Nephron progenitor cell (in vitro differentiated cells): ENCODE measurements at regions not wholly inside any gene's neighbourhood (a gene's known extent, or its start where the extent isn't known, plus 50 kb on each side); places are given as distances from the start of the nearest gene placed in this dataset.
A peak's percentile ranks its signal among the peaks of the same experiment; 100 is the strongest.

ENCODE experiments used
- DNase-seq: peaks from one replicate; pipeline ENCODE4 v3.0.0; 2021
- H3K27ac Mint-ChIP-seq: 2 replicates; pipeline ENCODE4 v1.8.0; 2021; ENCODE audit warnings: mild to moderate bottlenecking, moderate library complexity, mixed read lengths
- H3K27me3 Mint-ChIP-seq: 2 replicates; pipeline ENCODE4 v1.8.0; 2021; ENCODE audit warnings: mild to moderate bottlenecking, low read depth, mixed read lengths; ENCODE audit not compliant: poor library complexity
- H3K36me3 Mint-ChIP-seq: 2 replicates; pipeline ENCODE4 v1.8.0; 2021; ENCODE audit warnings: low read depth, mixed read lengths
- H3K4me1 Mint-ChIP-seq: 2 replicates; pipeline ENCODE4 v1.8.0; 2021; ENCODE audit warnings: mixed read lengths
- H3K4me3 Mint-ChIP-seq: 2 replicates; pipeline ENCODE4 v1.8.0; 2021; ENCODE audit warnings: mild to moderate bottlenecking, moderate library complexity, mixed read lengths
- H3K9me3 Mint-ChIP-seq: 2 replicates; pipeline ENCODE4 v1.8.0; 2021; ENCODE audit warnings: mild to moderate bottlenecking, moderate library complexity, mixed read lengths
- TF ChIP-seq, protein P1 (sequence below): fragments of 200-600 bp; sonication (generic); IDR thresholded peaks from 2 replicates; pipeline ENCODE4 v1.5.0; 2021; ENCODE audit warnings: antibody characterized with exemption

DNA sequence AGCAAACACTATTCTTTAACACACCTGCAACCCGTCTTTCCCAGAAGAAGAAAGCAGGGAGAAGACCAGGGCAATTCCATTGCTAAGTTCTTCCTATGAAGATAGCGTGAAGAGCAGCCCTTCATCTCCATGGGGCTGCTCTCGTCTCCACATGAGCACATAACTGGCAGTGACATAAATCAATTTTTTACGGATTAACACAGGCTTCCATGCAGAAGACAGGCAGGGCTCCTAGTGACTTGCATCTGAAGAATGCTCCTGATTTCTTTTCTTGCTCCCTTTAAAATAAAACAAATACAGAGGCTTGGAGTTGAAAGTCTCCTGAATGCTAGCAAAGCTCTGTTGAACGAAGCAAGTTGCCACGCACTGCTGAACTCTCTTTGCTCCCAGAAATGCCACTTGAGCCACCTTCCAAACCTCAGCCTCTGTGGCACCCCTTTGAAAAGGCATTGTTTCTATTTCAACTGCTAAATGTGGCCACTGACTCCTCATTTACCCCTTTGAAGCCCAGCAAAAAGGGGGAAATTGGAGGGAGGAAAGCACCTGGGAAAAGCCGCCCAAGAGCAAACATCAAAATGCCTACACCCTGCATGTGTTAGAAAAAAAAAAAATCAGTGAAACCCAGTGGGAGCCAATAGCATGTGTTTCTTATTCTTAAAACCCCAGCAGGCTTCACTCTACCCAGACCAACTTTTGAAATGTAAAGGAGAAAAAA, 383.7 kb downstream of the IDS start:
- no peak for DNase-seq
- H3K9me3 Mint-ChIP-seq, result peaks cover 7% of the 10 kb centered on the region
- no peak overlapping the region for H3K27ac Mint-ChIP-seq
- no peaks in the 10 kb centered on the region for H3K36me3 Mint-ChIP-seq
- H3K4me3 Mint-ChIP-seq, result no peak overlapping the region
- TF ChIP-seq, protein P1, sequence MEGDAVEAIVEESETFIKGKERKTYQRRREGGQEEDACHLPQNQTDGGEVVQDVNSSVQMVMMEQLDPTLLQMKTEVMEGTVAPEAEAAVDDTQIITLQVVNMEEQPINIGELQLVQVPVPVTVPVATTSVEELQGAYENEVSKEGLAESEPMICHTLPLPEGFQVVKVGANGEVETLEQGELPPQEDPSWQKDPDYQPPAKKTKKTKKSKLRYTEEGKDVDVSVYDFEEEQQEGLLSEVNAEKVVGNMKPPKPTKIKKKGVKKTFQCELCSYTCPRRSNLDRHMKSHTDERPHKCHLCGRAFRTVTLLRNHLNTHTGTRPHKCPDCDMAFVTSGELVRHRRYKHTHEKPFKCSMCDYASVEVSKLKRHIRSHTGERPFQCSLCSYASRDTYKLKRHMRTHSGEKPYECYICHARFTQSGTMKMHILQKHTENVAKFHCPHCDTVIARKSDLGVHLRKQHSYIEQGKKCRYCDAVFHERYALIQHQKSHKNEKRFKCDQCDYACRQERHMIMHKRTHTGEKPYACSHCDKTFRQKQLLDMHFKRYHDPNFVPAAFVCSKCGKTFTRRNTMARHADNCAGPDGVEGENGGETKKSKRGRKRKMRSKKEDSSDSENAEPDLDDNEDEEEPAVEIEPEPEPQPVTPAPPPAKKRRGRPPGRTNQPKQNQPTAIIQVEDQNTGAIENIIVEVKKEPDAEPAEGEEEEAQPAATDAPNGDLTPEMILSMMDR, result no peak
- no peaks in the 10 kb centered on the region for H3K27me3 Mint-ChIP-seq
- H3K4me1 Mint-ChIP-seq, result peaks cover 15% of the 10 kb centered on the region

DNA sequence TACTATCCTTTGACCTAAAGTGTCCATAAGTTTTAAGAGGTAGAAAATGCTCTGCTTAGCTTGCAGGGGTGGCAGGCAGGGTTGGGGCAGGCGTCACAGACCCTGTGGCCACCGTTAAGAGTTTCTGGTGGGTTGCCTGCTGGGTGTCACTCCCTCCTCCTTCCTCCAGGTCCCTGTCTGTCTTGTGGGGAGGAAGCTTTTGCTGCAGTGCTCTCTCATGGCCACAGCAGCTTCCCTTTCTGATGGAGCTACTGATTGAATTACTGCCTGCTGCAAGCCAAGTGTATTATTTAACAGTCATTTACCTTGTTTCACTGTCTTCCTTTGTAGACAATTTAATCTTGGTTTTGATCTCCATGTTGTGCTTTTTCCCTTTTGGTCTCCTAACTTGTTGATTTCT, 384.6 kb downstream of the IDS start:
- peak; percentile 2 for DNase-seq
- Mint-ChIP-seq H3K36me3 (no peaks in the 10 kb centered on the region), H3K27me3 (no peaks in the 10 kb centered on the region)

DNA sequence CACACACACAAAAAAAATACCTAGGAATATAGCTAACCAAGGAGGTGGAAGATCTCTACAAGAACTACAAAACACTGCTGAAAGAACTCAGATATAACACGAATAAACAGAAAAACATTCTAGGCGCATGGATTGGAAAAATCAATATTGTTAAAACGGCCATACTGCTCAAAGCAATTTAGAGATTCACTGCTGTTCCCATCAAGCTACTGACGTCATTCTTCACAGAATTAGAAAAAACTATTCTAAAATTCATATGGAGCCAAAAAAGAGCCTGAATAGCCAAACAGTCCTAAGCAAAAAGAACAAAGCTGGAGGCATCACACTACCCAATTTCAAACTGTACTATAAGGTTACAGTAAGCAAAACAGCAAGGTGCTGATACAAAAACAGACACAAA, 390.2 kb downstream of the IDS start:
- H3K9me3 Mint-ChIP-seq, result peaks cover 56% of the 10 kb centered on the region

More for the DNA sequence above, 384.6 kb downstream of the IDS start:
- Mint-ChIP-seq H3K27ac (peak overlapping the region; percentile 61), H3K4me3 (no peak overlapping the region), H3K9me3 (peaks cover 12% of the 10 kb centered on the region), H3K4me1 (peaks cover 15% of the 10 kb centered on the region)
- TF ChIP-seq, protein P1, result no peak

DNA sequence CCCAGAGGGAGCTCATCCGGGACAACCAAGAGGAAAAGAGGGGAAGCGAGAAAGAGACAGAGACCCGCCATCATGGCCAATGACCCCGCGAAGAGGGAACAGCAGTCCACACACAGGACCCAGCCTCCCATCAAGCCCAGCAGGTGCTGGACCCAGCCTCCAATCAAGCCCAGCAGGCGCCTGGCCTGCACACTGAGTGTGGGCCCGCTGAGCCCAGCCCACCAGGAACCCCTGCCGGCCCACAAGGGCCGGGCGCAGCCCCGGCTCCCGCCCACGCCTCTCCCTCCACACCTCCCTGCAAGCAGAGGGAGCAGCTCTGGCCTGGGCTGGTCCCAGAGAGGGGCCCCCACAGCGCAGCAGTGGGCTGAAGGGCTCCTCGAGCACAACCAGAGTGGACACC, 391.1 kb downstream of the IDS start:
- Mint-ChIP-seq H3K27me3 (no peaks in the 10 kb centered on the region), H3K27ac (no peak overlapping the region), H3K4me3 (no peak overlapping the region), H3K9me3 (peaks cover 65% of the 10 kb centered on the region), H3K4me1 (no peaks in the 10 kb centered on the region), H3K36me3 (no peaks in the 10 kb centered on the region)
- TF ChIP-seq, protein P1, result no peak
- DNase-seq, result no peak

More for the DNA sequence above, 390.2 kb downstream of the IDS start:
- TF ChIP-seq, protein P1, result no peak
- Mint-ChIP-seq H3K36me3 (no peaks in the 10 kb centered on the region), H3K4me1 (no peaks in the 10 kb centered on the region), H3K27me3 (no peaks in the 10 kb centered on the region), H3K27ac (no peak overlapping the region), H3K4me3 (no peak overlapping the region)
- no peak for DNase-seq

DNA sequence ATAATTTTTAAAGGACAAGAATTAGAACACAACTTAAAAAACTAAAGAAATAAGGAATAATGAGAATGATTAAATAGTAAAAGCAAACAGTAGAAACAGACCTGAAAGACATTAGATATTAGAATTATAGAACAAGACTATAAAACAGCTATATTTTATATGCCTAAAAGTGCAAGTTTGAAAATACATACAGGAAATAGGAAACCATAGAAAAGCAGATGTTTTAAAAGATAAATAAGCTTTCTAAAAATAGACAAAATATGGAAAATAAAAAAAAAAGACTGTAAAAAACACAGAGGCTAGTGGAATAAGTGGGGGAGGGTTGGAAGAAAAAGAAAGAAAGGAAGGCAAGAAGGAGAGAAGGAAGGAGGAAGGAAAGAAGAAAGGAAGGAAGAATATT, 407.3 kb downstream of the IDS start:
- DNase-seq, result no peak

More for the DNA sequence above, 407.3 kb downstream of the IDS start:
- Mint-ChIP-seq H3K36me3 (no peaks in the 10 kb centered on the region), H3K4me3 (no peak overlapping the region), H3K27me3 (no peaks in the 10 kb centered on the region), H3K27ac (no peak overlapping the region), H3K9me3 (peaks cover 28% of the 10 kb centered on the region), H3K4me1 (no peaks in the 10 kb centered on the region)
- TF ChIP-seq, protein P1, result no peak
